H1 (cell line): ENCODE measurements at regions not wholly inside any gene's neighbourhood (a gene's known extent, or its start where the extent isn't known, plus 50 kb on each side); places are given as distances from the start of the nearest gene placed in this dataset.

Experiments used
- CTCF ChIA-PET: fragments of 300-600 bp; sonication (Branson Sonifier 250); formaldehyde crosslinking; loops from one replicate; lab custom pipeline; 2021; ENCODE audit not compliant: partially characterized antibody; lab: Charles Lee
- POLR2A ChIA-PET: fragments of 300-600 bp; sonication (Branson Sonifier 250); formaldehyde crosslinking; loops from one replicate; lab custom pipeline; 2021; ENCODE audit warnings: inconsistent platforms; ENCODE audit not compliant: partially characterized antibody; lab: Charles Lee
- DNase-seq, 2 experiments: peaks; one replicate each; pipeline versions ENCODE4 v3.0.0 to v3.0.0-alpha.2; 2010 to 2022; ENCODE audit warnings: low spot score in 2 of 2, low read depth in 1 of 2, mixed read lengths in 1 of 2
- FAIRE-seq: peaks from 2 replicates; lab custom pipeline; 2011; peaks lifted over from hg19 to GRCh38; lab: Jason Lieb, UNC
- H2AFZ ChIP-seq: 2 replicates; pipeline ENCODE4 v1.8.1; 2012; ENCODE audit warnings: low read length, inconsistent platforms
- H2AK5ac ChIP-seq: 2 replicates; pipeline ENCODE4 v1.6.1; 2013; ENCODE audit warnings: low read depth, low read length
- H2BK120ac ChIP-seq: replicated peaks from 2 replicates; pipeline ENCODE3; 2013; ENCODE audit warnings: low read depth, low read length, inconsistent platforms
- H2BK12ac ChIP-seq: 2 replicates; pipeline ENCODE4 v1.6.1; 2013; ENCODE audit warnings: low read depth, low read length
- H2BK15ac ChIP-seq: 2 replicates; pipeline ENCODE4 v1.6.1; 2013; ENCODE audit warnings: low read length
- H2BK20ac ChIP-seq: 2 replicates; pipeline ENCODE4 v1.6.1; 2013; ENCODE audit warnings: low read length
- H2BK5ac ChIP-seq: 2 replicates; pipeline ENCODE4 v1.6.1; 2013; ENCODE audit warnings: low read depth, low read length
- H3K14ac ChIP-seq: 2 replicates; pipeline ENCODE4 v1.6.1; 2013; ENCODE audit warnings: inconsistent platforms; ENCODE audit not compliant: insufficient read length
- H3K18ac ChIP-seq: 2 replicates; pipeline ENCODE4 v1.6.1; 2013; ENCODE audit warnings: low read length; ENCODE audit errors: extremely low read depth
- H3K23ac ChIP-seq: 2 replicates; pipeline ENCODE4 v1.6.1; 2013; ENCODE audit warnings: inconsistent platforms; ENCODE audit not compliant: insufficient read length
- H3K23me2 ChIP-seq: 2 replicates; pipeline ENCODE4 v1.6.1; 2013; ENCODE audit warnings: low read depth, low read length
- H3K27ac ChIP-seq: 2 replicates; pipeline ENCODE4 v1.6.1; 2011; ENCODE audit warnings: low read depth, low read length, inconsistent platforms
- H3K27me3 ChIP-seq, 4 experiments: replicated peaks in 1 of 4; 1 replicate in 1 of 4; 2 replicates in 3 of 4; pipeline versions ENCODE4 v1.6.1 to v1.8.1; 2011 to 2013; ENCODE audit warnings: low read length in 3 of 4, mild to moderate bottlenecking in 3 of 4, inconsistent platforms in 2 of 4, mixed read lengths in 2 of 4, moderate library complexity in 1 of 4; ENCODE audit not compliant: control insufficient read depth in 3 of 4, insufficient read depth in 3 of 4; ENCODE audit errors: extremely low read depth in 1 of 4
- H3K36me3 ChIP-seq, 4 experiments: 2 replicates each; pipeline versions ENCODE4 v1.6.1 to v1.8.1; 2011 to 2013; ENCODE audit warnings: mild to moderate bottlenecking in 4 of 4, low read length in 3 of 4, moderate library complexity in 2 of 4, control low read depth in 1 of 4, inconsistent platforms in 1 of 4; ENCODE audit not compliant: insufficient read depth in 4 of 4, control insufficient read depth in 2 of 4
- H3K4ac ChIP-seq: replicated peaks from 2 replicates; pipeline ENCODE3; 2013; ENCODE audit warnings: low read length, low read depth, mixed read lengths, inconsistent platforms; ENCODE audit not compliant: insufficient read length
- H3K4me1 ChIP-seq, 4 experiments: replicated peaks in 1 of 4; 1 replicate in 1 of 4; 2 replicates in 3 of 4; pipeline versions ENCODE4 v1.6.1 to v1.8.1; 2011 to 2013; ENCODE audit warnings: low read length in 3 of 4, inconsistent platforms in 2 of 4, mixed read lengths in 1 of 4; ENCODE audit not compliant: insufficient read depth in 4 of 4, control insufficient read depth in 3 of 4
- H3K4me2 ChIP-seq, 2 experiments: 2 replicates each; pipeline versions ENCODE4 v1.6.1 to v1.8.1; 2011 to 2013; ENCODE audit warnings: low read depth in 2 of 2, low read length in 2 of 2, control low read depth in 1 of 2, inconsistent platforms in 1 of 2, mild to moderate bottlenecking in 1 of 2; ENCODE audit not compliant: insufficient read depth in 1 of 2
- H3K4me3 ChIP-seq, 4 experiments: fragments of 200-600, 300-600 bp in 1 of 4; sonication (generic), shearing (Covaris generic), sonication (Bioruptor Twin) in 1 of 4; 2 replicates each; pipeline versions ENCODE4 v1.5.1 to v1.8.1; 2011 to 2016; ENCODE audit warnings: low read length in 4 of 4, low read depth in 3 of 4, control low read depth in 2 of 4, inconsistent platforms in 2 of 4, mild to moderate bottlenecking in 2 of 4, mixed read lengths in 1 of 4, moderate library complexity in 1 of 4; ENCODE audit not compliant: insufficient read depth in 2 of 4; ENCODE audit errors: extremely low read depth in 1 of 4
- H3K56ac ChIP-seq: replicated peaks from 2 replicates; pipeline ENCODE3; 2013; ENCODE audit warnings: low read depth, mild to moderate bottlenecking, mixed read lengths, low read length, inconsistent platforms; ENCODE audit not compliant: insufficient read length
- H3K79me1 ChIP-seq: 2 replicates; pipeline ENCODE4 v1.6.1; 2013; ENCODE audit warnings: low read depth, low read length, control low read depth
- H3K79me2 ChIP-seq, 2 experiments: 2 replicates each; pipeline versions ENCODE4 v1.6.1 to v1.8.1; 2012 to 2013; ENCODE audit warnings: low read length in 2 of 2, mild to moderate bottlenecking in 2 of 2, inconsistent platforms in 1 of 2; ENCODE audit not compliant: insufficient read depth in 2 of 2, control insufficient read depth in 1 of 2
- H3K9ac ChIP-seq, 4 experiments: replicated peaks in 1 of 4; 1 replicate in 1 of 4; 2 replicates in 3 of 4; pipeline versions ENCODE4 v1.6.1 to v1.8.1; 2011 to 2013; ENCODE audit warnings: low read depth in 3 of 4, low read length in 3 of 4, control low read depth in 2 of 4, mild to moderate bottlenecking in 2 of 4, moderate library complexity in 2 of 4, inconsistent platforms in 1 of 4; ENCODE audit errors: extremely low read depth in 1 of 4
- H3K9me3 ChIP-seq, 2 experiments: 2 replicates each; pipeline versions ENCODE4 v1.6.1 to v1.8.1; 2012 to 2013; ENCODE audit warnings: mild to moderate bottlenecking in 2 of 2, moderate library complexity in 2 of 2, control low read depth in 1 of 2, inconsistent platforms in 1 of 2, low read depth in 1 of 2, low read length in 1 of 2, mixed read lengths in 1 of 2; ENCODE audit not compliant: insufficient read depth in 2 of 2
- H4K20me1 ChIP-seq, 2 experiments: replicated peaks in 1 of 2; 2 replicates each; pipeline versions ENCODE3 to v1.8.1; 2011 to 2013; ENCODE audit warnings: inconsistent platforms in 2 of 2, low read length in 2 of 2, mild to moderate bottlenecking in 1 of 2; ENCODE audit not compliant: insufficient read depth in 2 of 2, control insufficient read depth in 1 of 2
- H4K5ac ChIP-seq: 2 replicates; pipeline ENCODE4 v1.6.1; 2013; ENCODE audit warnings: low read length, low read depth, mixed read lengths, inconsistent platforms; ENCODE audit not compliant: insufficient read length
- H4K8ac ChIP-seq: 2 replicates; pipeline ENCODE4 v1.8.0; 2013; ENCODE audit warnings: mild to moderate bottlenecking, moderate library complexity, low read length, inconsistent platforms; ENCODE audit not compliant: insufficient read depth; ENCODE audit errors: extremely low read depth
- H4K91ac ChIP-seq: replicated peaks from 2 replicates; pipeline ENCODE3; 2013; ENCODE audit warnings: low read length, mixed read lengths, inconsistent platforms; ENCODE audit not compliant: insufficient read length
- CHD2 ChIP-seq: IDR thresholded peaks from 2 replicates; pipeline ENCODE4 v1.6.1; 2012; ENCODE audit warnings: low read length, improper control_type of control experiment
- EP300 ChIP-seq, 2 experiments: IDR thresholded peaks; 1 replicate in 1 of 2; 2 replicates in 1 of 2; pipeline ENCODE4 v1.6.1; 2011 to 2012; ENCODE audit warnings: low read depth in 2 of 2, low read length in 2 of 2, mild to moderate bottlenecking in 2 of 2, borderline replicate concordance in 1 of 2, inconsistent platforms in 1 of 2, moderate library complexity in 1 of 2
- GABPA ChIP-seq: IDR thresholded peaks from 2 replicates; pipeline ENCODE4 v1.6.1; 2011; ENCODE audit warnings: mild to moderate bottlenecking, low read length, moderate library complexity, borderline replicate concordance; ENCODE audit not compliant: insufficient read depth
- KDM5A ChIP-seq: fragments of 200-600 bp; IDR thresholded peaks from 2 replicates; pipeline ENCODE4 v1.7.1; 2012; ENCODE audit warnings: mild to moderate bottlenecking, low read length, inconsistent platforms, mixed read lengths
- PHF8 ChIP-seq: fragments of 200-600 bp; sonication (generic); conservative IDR thresholded peaks from 2 replicates; pipeline ENCODE4 v1.7.1; 2012; ENCODE audit warnings: low read depth, mild to moderate bottlenecking, inconsistent platforms, low read length, moderate library complexity
- POLR2AphosphoS5 ChIP-seq: IDR thresholded peaks from 2 replicates; pipeline ENCODE4 v1.6.1; 2011; ENCODE audit warnings: low read depth, low read length
- POU5F1 ChIP-seq: IDR thresholded peaks from 2 replicates; pipeline ENCODE4 v1.6.1; 2011; ENCODE audit warnings: low read depth, mild to moderate bottlenecking, low read length, moderate library complexity
- RXRA ChIP-seq: IDR thresholded peaks from 2 replicates; pipeline ENCODE4 v1.6.1; 2011; ENCODE audit warnings: low read depth, mild to moderate bottlenecking, low read length, moderate library complexity; ENCODE audit not compliant: insufficient read depth
- SAP30 ChIP-seq: fragments of 300-600 bp; sonication (generic); IDR thresholded peaks from 2 replicates; pipeline ENCODE4 v1.7.1; 2012; ENCODE audit warnings: low read length, moderate library complexity, mild to moderate bottlenecking, inconsistent platforms; ENCODE audit not compliant: insufficient read depth, insufficient replicate concordance
- YY1 ChIP-seq: IDR thresholded peaks from 2 replicates; pipeline ENCODE4 v1.6.1; 2011; ENCODE audit warnings: low read depth, mild to moderate bottlenecking, low read length
- ZNF274 ChIP-seq: IDR thresholded peaks from 2 replicates; pipeline ENCODE4 v1.7.0; 2012; ENCODE audit warnings: low read length, borderline replicate concordance; ENCODE audit errors: extremely low read depth
- TF ChIP-seq, protein P1 (sequence below): IDR thresholded peaks from 2 replicates; pipeline ENCODE4 v1.6.1; 2012; ENCODE audit warnings: inconsistent platforms
- TF ChIP-seq, protein P2 (sequence below): IDR thresholded peaks from 2 replicates; pipeline ENCODE4 v1.6.1; 2011; ENCODE audit warnings: low read length, improper control_type of control experiment
- TF ChIP-seq, protein P3 (sequence below): IDR thresholded peaks from 2 replicates; pipeline ENCODE4 v1.6.1; 2011; ENCODE audit warnings: low read depth, mild to moderate bottlenecking, low read length; ENCODE audit not compliant: insufficient read depth

DNA sequence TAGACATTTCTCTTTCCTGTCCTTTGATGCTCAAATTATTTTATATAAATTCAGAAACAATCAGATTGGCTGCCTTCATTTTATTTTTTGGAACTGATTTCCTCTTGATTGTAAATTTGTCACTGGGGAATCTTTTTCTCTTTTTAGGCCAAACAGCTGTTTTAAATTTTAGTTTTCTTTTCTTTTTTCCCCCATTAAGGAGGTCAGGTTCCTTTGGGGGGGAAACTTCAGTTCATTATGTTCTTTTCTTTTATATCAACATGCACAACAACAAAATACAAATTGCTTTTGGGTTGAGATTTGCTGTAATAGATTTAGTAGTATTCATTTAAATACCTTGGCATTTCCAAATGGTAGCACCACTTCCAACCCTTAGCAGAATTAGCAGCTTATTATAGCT lies 264.8 kb upstream of the SPRY2 start:
- Histone ChIP-seq H2BK5ac (no peak overlapping the region), H3K18ac (no peak overlapping the region), H3K27me3 (no peaks in the 10 kb centered on the region), H2BK12ac (no peak overlapping the region), H3K4me2 (no peak overlapping the region), H3K14ac (no peak overlapping the region), H2BK15ac (no peak overlapping the region), H4K5ac (no peak overlapping the region), H3K4me3 (no peak overlapping the region), H4K20me1 (no peaks in the 10 kb centered on the region), H4K91ac (no peak overlapping the region), H3K79me1 (no peaks in the 10 kb centered on the region), H4K8ac (no peak overlapping the region), H3K56ac (no peak overlapping the region), H2AFZ (no peak overlapping the region), H3K23me2 (no peaks in the 10 kb centered on the region), H3K9ac (no peak overlapping the region), H3K9me3 (no peaks in the 10 kb centered on the region), H3K79me2 (no peaks in the 10 kb centered on the region), H3K4me1 (no peaks in the 10 kb centered on the region), H3K27ac (no peak overlapping the region), H3K36me3 (no peaks in the 10 kb centered on the region), H3K4ac (no peak overlapping the region), H2AK5ac (no peak overlapping the region), H2BK20ac (no peak overlapping the region), H3K23ac (no peak overlapping the region), H2BK120ac (no peak overlapping the region)
- ChIA-PET POLR2A (no interaction called here), CTCF (no interaction called here)
- FAIRE-seq (no peak), DNase-seq (no peak)
- TF ChIP-seq, protein P1, sequence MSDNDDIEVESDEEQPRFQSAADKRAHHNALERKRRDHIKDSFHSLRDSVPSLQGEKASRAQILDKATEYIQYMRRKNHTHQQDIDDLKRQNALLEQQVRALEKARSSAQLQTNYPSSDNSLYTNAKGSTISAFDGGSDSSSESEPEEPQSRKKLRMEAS, result no peak
- no peak for TF ChIP-seq POLR2AphosphoS5
- TF ChIP-seq POU5F1, result no peak
- TF ChIP-seq ZNF274, result no peak
- no peak for TF ChIP-seq KDM5A
- no peak for TF ChIP-seq YY1
- TF ChIP-seq, protein P2, sequence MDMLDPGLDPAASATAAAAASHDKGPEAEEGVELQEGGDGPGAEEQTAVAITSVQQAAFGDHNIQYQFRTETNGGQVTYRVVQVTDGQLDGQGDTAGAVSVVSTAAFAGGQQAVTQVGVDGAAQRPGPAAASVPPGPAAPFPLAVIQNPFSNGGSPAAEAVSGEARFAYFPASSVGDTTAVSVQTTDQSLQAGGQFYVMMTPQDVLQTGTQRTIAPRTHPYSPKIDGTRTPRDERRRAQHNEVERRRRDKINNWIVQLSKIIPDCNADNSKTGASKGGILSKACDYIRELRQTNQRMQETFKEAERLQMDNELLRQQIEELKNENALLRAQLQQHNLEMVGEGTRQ, result no peak
- TF ChIP-seq PHF8, result no peak
- TF ChIP-seq EP300 (IDR thresholded peaks at IDR 0.05; ENCODE audit: borderline replicate concordance in 1 of 2, low read depth in 2 of 2, low read length in 2 of 2), result no peak
- TF ChIP-seq, protein P3, sequence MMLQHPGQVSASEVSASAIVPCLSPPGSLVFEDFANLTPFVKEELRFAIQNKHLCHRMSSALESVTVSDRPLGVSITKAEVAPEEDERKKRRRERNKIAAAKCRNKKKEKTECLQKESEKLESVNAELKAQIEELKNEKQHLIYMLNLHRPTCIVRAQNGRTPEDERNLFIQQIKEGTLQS, result no peak
- TF ChIP-seq RXRA, result no peak
- no peak for TF ChIP-seq GABPA
- TF ChIP-seq SAP30, result no peak
- no peak for TF ChIP-seq CHD2
